ENCODE measurements at regions not wholly inside any gene's neighbourhood (a gene's known extent, or its start where the extent isn't known, plus 50 kb on each side); places are given as distances from the start of the nearest gene placed in this dataset.

GRCh38 chr1:83571536-83571935 is 427.4 kb downstream of the TTLL7 start:
- no peak for DNase-seq
- intact Hi-C loops (cut with DNase I): no loop called here
- TF ChIP-seq EP300 (IDR thresholded peaks at IDR 0.05): no peak
- TF ChIP-seq POLR2A (IDR thresholded peaks at IDR 0.05): no peak
- no peak for TF ChIP-seq CTCF (IDR thresholded peaks at IDR 0.05)
- H3K27ac ChIP-seq: no peak overlapping the region
- no peak overlapping the region for H3K4me3 ChIP-seq
- no peaks in the 10 kb centered on the region for H3K27me3 ChIP-seq
- H3K9me3 ChIP-seq: no peaks in the 10 kb centered on the region
- H3K4me1 ChIP-seq (ENCODE audit: insufficient read depth): no peaks in the 10 kb centered on the region
- WGBS, 3 donors: 85 to 94% (median 86%) methylated on average over 3 of the region's 3 CpGs
- no peaks in the 10 kb centered on the region for H3K36me3 ChIP-seq

DNA sequence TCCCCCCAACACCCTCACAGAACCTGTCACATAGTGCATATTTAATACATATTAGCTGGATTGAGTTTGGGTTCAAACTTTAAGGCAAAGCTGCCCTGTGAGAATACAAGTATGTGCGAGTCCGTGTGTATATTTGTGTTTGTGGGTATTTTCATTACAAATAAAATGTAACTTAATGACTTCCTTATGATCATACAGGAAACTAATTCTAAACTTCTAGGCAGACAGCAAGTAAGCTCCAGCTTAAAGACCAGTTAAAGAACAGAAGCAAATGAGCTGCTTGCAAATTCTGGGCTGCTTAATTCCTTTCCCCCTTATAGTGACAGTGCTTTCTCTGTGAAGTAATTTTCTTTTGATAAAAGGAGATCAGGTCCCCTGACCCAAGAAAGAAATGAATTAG is 437.6 kb downstream of the TTLL7 start:
- TF ChIP-seq EP300 (IDR thresholded peaks at IDR 0.05): no peak
- no peaks in the 10 kb centered on the region for H3K36me3 ChIP-seq
- H3K27me3 ChIP-seq: no peaks in the 10 kb centered on the region
- no peaks in the 10 kb centered on the region for H3K9me3 ChIP-seq
- intact Hi-C loops (cut with DNase I): no loop called here
- H3K27ac ChIP-seq: no peak overlapping the region
- H3K4me1 ChIP-seq (ENCODE audit: insufficient read depth): peaks cover 1% of the 10 kb centered on the region
- H3K4me3 ChIP-seq: no peak overlapping the region
- DNase-seq: no peak
- WGBS, 3 donors: 86 to 94% (median 92%) methylated on average over 2 of the region's 2 CpGs

- no peaks in the 10 kb centered on the region for H3K27me3 ChIP-seq
- H3K4me3 ChIP-seq: no peak overlapping the region
- H3K9me3 ChIP-seq: no peaks in the 10 kb centered on the region
- no peak for DNase-seq
- H3K36me3 ChIP-seq: no peaks in the 10 kb centered on the region
- TF ChIP-seq EP300 (IDR thresholded peaks at IDR 0.05) (no peak), CTCF (IDR thresholded peaks at IDR 0.05) (no peak), POLR2A (IDR thresholded peaks at IDR 0.05) (no peak)
- 71 to 81% (median 72%) methylated on average over 7 of the region's 7 CpGs for WGBS, 3 donors
- intact Hi-C loops (cut with DNase I): no loop called here
- H3K27ac ChIP-seq: no peak overlapping the region
- peaks cover 3% of the 10 kb centered on the region for H3K4me1 ChIP-seq (ENCODE audit: insufficient read depth)
Observed at GRCh38 chr1:83559129-83559840, 439.6 kb downstream of the TTLL7 start.

- no peaks in the 10 kb centered on the region for H3K27me3 ChIP-seq
- no peaks in the 10 kb centered on the region for H3K36me3 ChIP-seq
- peaks cover 3% of the 10 kb centered on the region for H3K4me1 ChIP-seq (ENCODE audit: insufficient read depth)
- intact Hi-C loops (cut with DNase I): no loop called here
- no peak for TF ChIP-seq EP300 (IDR thresholded peaks at IDR 0.05)
- no peak for TF ChIP-seq CTCF (IDR thresholded peaks at IDR 0.05)
- no peak for TF ChIP-seq POLR2A (IDR thresholded peaks at IDR 0.05)
- no peak overlapping the region for H3K27ac ChIP-seq
- DNase-seq: no peak
- H3K9me3 ChIP-seq: no peaks in the 10 kb centered on the region
- H3K4me3 ChIP-seq: no peak overlapping the region
- WGBS, 3 donors: 25 to 37% (median 25%) methylated on average over 8 of the region's 8 CpGs
Observed at GRCh38 chr1:83555871-83556270, 443.1 kb downstream of the TTLL7 start.

DNA sequence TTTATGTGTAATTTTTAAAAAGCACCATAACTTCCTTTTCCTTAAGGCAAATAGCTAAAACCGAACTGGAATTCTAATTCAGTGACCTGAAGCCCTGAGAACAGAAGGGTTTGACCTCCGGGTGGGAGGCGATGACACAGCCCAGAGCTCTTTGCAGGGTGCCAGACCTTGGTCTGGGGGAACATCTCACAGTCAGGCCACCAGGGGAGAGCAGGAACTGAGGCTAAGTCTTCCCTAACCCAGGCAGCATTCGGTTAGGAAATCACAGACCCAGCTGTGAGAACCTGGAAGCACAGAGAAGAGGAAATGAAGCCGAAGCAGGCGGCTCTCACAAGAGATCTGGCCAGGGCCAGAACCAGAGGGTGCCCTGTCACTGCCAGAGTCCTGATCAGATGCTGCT is 444.8 kb downstream of the TTLL7 start:
- no peak overlapping the region for H3K27ac ChIP-seq
- 30 to 32% (median 31%) methylated on average over 6 of the region's 6 CpGs for WGBS, 3 donors
- no peak for DNase-seq

More for the DNA sequence above, 444.8 kb downstream of the TTLL7 start:
- no peaks in the 10 kb centered on the region for H3K36me3 ChIP-seq
- peaks cover 2% of the 10 kb centered on the region for H3K4me1 ChIP-seq (ENCODE audit: insufficient read depth)
- intact Hi-C loops (cut with DNase I): no loop called here
- no peaks in the 10 kb centered on the region for H3K27me3 ChIP-seq
- no peak for TF ChIP-seq POLR2A (IDR thresholded peaks at IDR 0.05)
- no peak overlapping the region for H3K4me3 ChIP-seq
- H3K9me3 ChIP-seq: no peaks in the 10 kb centered on the region
